HT-29 (cell line): ENCODE measurements at regions not wholly inside any gene's neighbourhood (a gene's known extent, or its start where the extent isn't known, plus 50 kb on each side); places are given as distances from the start of the nearest gene placed in this dataset.

ENCODE experiments used
- DNase-seq: peaks from one replicate; pipeline ENCODE4 v3.0.0-alpha.2; 2015; ENCODE audit warnings: low spot score

- no peak for DNase-seq
Observed at GRCh38 chrX:128335671-128336070, 283.5 kb upstream of the ACTRT1 start.

GRCh38 chrX:128334821-128335220 is 282.6 kb upstream of the ACTRT1 start:
- DNase-seq, result no peak

- DNase-seq, result no peak
Observed at GRCh38 chrX:128310912-128311311, 258.7 kb upstream of the ACTRT1 start.

GRCh38 chrX:128309311-128309710 is 257.1 kb upstream of the ACTRT1 start:
- DNase-seq, result no peak

GRCh38 chrX:128294198-128294597 is 242.0 kb upstream of the ACTRT1 start:
- DNase-seq, result no peak

- DNase-seq, result no peak
Observed at GRCh38 chrX:128287693-128288092, 235.5 kb upstream of the ACTRT1 start.

GRCh38 chrX:128250621-128251020 is 198.4 kb upstream of the ACTRT1 start:
- no peak for DNase-seq

GRCh38 chrX:128216364-128216763 is 164.2 kb upstream of the ACTRT1 start:
- DNase-seq, result no peak

GRCh38 chrX:128165884-128166408 is 113.7 kb upstream of the ACTRT1 start:
- DNase-seq, result no peak

- no peak for DNase-seq
Observed at GRCh38 chrX:128156204-128156603, 104.0 kb upstream of the ACTRT1 start.

- no peak for DNase-seq
Observed at GRCh38 chrX:128142745-128143144, 90.5 kb upstream of the ACTRT1 start.

GRCh38 chrX:128106630-128107029 is 54.4 kb upstream of the ACTRT1 start:
- peak; percentile 54 for DNase-seq

GRCh38 chrX:128105659-128106058 is 53.5 kb upstream of the ACTRT1 start:
- no peak for DNase-seq
